SU-DHL-6 (cell line): ENCODE measurements at regions not wholly inside any gene's neighbourhood (a gene's known extent, or its start where the extent isn't known, plus 50 kb on each side); places are given as distances from the start of the nearest gene placed in this dataset.

Source experiments
- H2AFZ ChIP-seq: fragments of 200-600 bp; sonication (generic); 2 replicates; pipeline ENCODE4 v1.6.1; 2014; ENCODE audit warnings: low read depth, mild to moderate bottlenecking, moderate library complexity, mixed read lengths, antibody characterized with exemption, low read length; ENCODE audit not compliant: severe bottlenecking
- H3F3A ChIP-seq: fragments of 200-600 bp; shearing (Covaris generic); 2 replicates; pipeline ENCODE4 v1.6.0; 2016; ENCODE audit warnings: antibody characterized with exemption, mild to moderate bottlenecking; ENCODE audit not compliant: insufficient read depth
- H3K27ac ChIP-seq: fragments of 200-600 bp; sonication (generic); 2 replicates; pipeline ENCODE4 v1.5.1; 2016; ENCODE audit warnings: low read depth, mild to moderate bottlenecking, low read length, moderate library complexity, mixed read lengths
- H3K27me3 ChIP-seq: fragments of 200-600 bp; sonication (generic), shearing (Covaris generic); 2 replicates; pipeline ENCODE4 v1.6.0; 2014; ENCODE audit warnings: mild to moderate bottlenecking, low read length
- H3K36me3 ChIP-seq: fragments of 200-600 bp; sonication (generic); 2 replicates; pipeline ENCODE4 v1.6.1; 2014; ENCODE audit warnings: mild to moderate bottlenecking, low read length, mixed read lengths
- H3K4me2 ChIP-seq: fragments of 300-600, 200-600 bp; shearing (Covaris generic), sonication (generic); 2 replicates; pipeline ENCODE4 v1.6.0; 2014; ENCODE audit warnings: low read length, low read depth, mild to moderate bottlenecking; ENCODE audit not compliant: poor library complexity, severe bottlenecking
- H3K4me3 ChIP-seq: fragments of 200-600 bp; sonication (generic); 2 replicates; pipeline ENCODE4 v1.5.1; 2014; ENCODE audit warnings: antibody characterized with exemption, low read length, mild to moderate bottlenecking, mixed read lengths; ENCODE audit not compliant: insufficient read depth, poor library complexity, severe bottlenecking
- H3K79me2 ChIP-seq: fragments of 200-600 bp; sonication (generic); 2 replicates; pipeline ENCODE4 v1.6.1; 2014; ENCODE audit warnings: mild to moderate bottlenecking, low read length, moderate library complexity; ENCODE audit not compliant: insufficient read depth
- H3K9ac ChIP-seq: fragments of 200-600 bp; sonication (generic); 2 replicates; pipeline ENCODE4 v1.7.0; 2014; ENCODE audit warnings: mild to moderate bottlenecking, low read length
- H3K9me2 ChIP-seq: fragments of 200-600 bp; sonication (generic); replicated peaks from 2 replicates; pipeline ENCODE4 v1.6.1; 2014; ENCODE audit warnings: low read length; ENCODE audit not compliant: insufficient read depth
- H3K9me3 ChIP-seq: fragments of 200-600 bp; sonication (generic); 2 replicates; pipeline ENCODE4 v1.6.1; 2014; ENCODE audit warnings: low read length, mixed read lengths; ENCODE audit not compliant: insufficient read depth
- H4K20me1 ChIP-seq: fragments of 200-600 bp; sonication (generic); 2 replicates; pipeline ENCODE4 v1.6.1; 2014; ENCODE audit warnings: low read depth, mild to moderate bottlenecking, antibody characterized with exemption, low read length, moderate library complexity, mixed read lengths
- EZH2phosphoT487 ChIP-seq: fragments of 200-600 bp; sonication (generic), shearing (Covaris generic); conservative IDR thresholded peaks from 2 replicates; pipeline ENCODE4 v1.6.1; 2018; ENCODE audit warnings: mild to moderate bottlenecking, antibody characterized with exemption, low read length, moderate library complexity, mixed read lengths
- TF ChIP-seq, protein P1 (sequence below): fragments of 200-600 bp; sonication (generic); IDR thresholded peaks from one replicate; pipeline ENCODE4 v1.5.1; 2017; ENCODE audit warnings: antibody characterized with exemption, mild to moderate bottlenecking, low read length, moderate library complexity; ENCODE audit not compliant: insufficient read depth, poor library complexity, severe bottlenecking

DNA sequence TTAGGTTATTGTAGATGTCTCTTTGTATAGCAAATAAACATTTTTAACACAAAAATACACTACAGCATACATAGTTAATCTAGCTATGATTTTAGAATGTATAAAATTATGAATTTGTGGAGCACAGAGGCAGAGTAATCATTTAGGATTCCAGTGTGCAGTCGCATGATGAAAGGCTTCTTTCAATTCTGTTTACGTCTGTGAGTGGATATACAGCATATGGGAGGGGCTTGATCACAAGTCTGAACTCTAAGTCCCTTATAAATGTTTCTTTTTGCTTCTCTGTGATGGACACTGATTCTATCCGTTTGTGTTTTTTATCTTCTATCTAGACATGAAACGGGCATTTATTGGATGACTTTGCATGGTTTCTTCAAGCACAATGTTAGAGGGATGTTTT is 1239.6 kb upstream of the AGA start:
- Histone ChIP-seq H3K9ac (no peak overlapping the region), H3F3A (no peaks in the 10 kb centered on the region), H3K9me2 (no peaks in the 10 kb centered on the region), H3K4me3 (no peak overlapping the region), H2AFZ (no peak overlapping the region), H3K4me2 (no peak overlapping the region), H3K36me3 (no peaks in the 10 kb centered on the region), H3K79me2 (no peaks in the 10 kb centered on the region), H3K27ac (no peak overlapping the region), H3K9me3 (no peaks in the 10 kb centered on the region), H3K27me3 (no peaks in the 10 kb centered on the region), H4K20me1 (no peaks in the 10 kb centered on the region)
- TF ChIP-seq EZH2phosphoT487 = no peak
- TF ChIP-seq, protein P1, sequence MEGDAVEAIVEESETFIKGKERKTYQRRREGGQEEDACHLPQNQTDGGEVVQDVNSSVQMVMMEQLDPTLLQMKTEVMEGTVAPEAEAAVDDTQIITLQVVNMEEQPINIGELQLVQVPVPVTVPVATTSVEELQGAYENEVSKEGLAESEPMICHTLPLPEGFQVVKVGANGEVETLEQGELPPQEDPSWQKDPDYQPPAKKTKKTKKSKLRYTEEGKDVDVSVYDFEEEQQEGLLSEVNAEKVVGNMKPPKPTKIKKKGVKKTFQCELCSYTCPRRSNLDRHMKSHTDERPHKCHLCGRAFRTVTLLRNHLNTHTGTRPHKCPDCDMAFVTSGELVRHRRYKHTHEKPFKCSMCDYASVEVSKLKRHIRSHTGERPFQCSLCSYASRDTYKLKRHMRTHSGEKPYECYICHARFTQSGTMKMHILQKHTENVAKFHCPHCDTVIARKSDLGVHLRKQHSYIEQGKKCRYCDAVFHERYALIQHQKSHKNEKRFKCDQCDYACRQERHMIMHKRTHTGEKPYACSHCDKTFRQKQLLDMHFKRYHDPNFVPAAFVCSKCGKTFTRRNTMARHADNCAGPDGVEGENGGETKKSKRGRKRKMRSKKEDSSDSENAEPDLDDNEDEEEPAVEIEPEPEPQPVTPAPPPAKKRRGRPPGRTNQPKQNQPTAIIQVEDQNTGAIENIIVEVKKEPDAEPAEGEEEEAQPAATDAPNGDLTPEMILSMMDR = no peak

DNA sequence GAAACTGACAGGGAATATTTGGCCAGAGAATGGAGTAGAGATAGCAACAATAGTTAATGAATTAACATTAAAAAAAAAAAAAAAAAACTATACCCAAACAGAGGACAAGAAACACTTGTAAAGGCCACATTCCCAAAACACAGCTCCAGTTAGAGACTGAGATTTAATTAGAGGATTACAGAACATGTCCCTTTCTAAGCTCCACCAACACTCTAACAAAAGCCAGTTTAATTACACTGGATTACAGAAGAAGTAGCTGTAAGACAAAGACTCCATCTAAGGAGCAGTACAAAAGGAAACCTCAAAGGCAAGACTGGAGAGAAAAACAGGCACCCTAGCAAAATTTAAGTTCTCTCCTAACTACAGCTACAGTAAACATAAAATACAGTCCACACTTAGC is 1247.7 kb upstream of the AGA start:
- Histone ChIP-seq H3K9me2 (no peaks in the 10 kb centered on the region), H2AFZ (no peak overlapping the region), H3K36me3 (no peaks in the 10 kb centered on the region), H3K4me3 (no peak overlapping the region), H3K9ac (no peak overlapping the region), H3K79me2 (no peaks in the 10 kb centered on the region), H3K27ac (no peak overlapping the region), H3K27me3 (no peaks in the 10 kb centered on the region), H3F3A (no peaks in the 10 kb centered on the region), H3K9me3 (no peaks in the 10 kb centered on the region), H3K4me2 (no peak overlapping the region), H4K20me1 (no peaks in the 10 kb centered on the region)
- TF ChIP-seq, protein P1 = no peak
- TF ChIP-seq EZH2phosphoT487 = no peak

DNA sequence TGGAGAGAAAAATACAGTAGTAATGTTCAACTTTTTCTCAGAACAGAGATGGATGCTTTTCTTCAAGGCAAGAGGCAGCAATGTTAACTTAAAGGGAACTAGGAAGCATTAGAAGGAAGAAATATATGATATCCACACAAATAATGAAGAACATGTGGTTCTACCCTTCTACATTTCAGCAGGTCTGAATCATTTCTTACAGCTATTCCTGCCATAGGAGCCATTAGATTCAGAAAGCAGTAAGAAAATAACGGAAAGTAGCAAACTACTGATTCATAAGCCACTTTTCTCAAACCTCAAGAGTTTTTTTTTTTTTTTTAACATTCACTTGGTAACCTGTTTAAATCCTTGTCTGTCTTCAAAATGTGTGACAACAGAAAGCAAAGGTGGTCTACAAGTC is 1251.6 kb upstream of the AGA start:
- no peak overlapping the region for H2AFZ ChIP-seq
- no peaks in the 10 kb centered on the region for H3K36me3 ChIP-seq
- H3K4me2 ChIP-seq = no peak overlapping the region

More for the DNA sequence above, 1251.6 kb upstream of the AGA start:
- Histone ChIP-seq H4K20me1 (no peaks in the 10 kb centered on the region), H3K9me2 (no peaks in the 10 kb centered on the region), H3K4me3 (no peak overlapping the region), H3F3A (no peaks in the 10 kb centered on the region), H3K79me2 (no peaks in the 10 kb centered on the region), H3K27ac (no peak overlapping the region), H3K9ac (no peak overlapping the region), H3K27me3 (no peaks in the 10 kb centered on the region), H3K9me3 (no peaks in the 10 kb centered on the region)
- no peak for TF ChIP-seq EZH2phosphoT487
- TF ChIP-seq, protein P1 = no peak
